T-helper 2 cell treated with Interferon-gamma antibody and Interleukin-4, amounts not matched to agents 100 ng/mL and 5 ng/mL, for 36 hours (primary cell): ENCODE measurements at regions not wholly inside any gene's neighbourhood (a gene's known extent, or its start where the extent isn't known, plus 50 kb on each side); places are given as distances from the start of the nearest gene placed in this dataset.
"Not testable (repeated sequence)": the region's sequence is repeated elsewhere in the genome, so short reads cannot be mapped to it uniquely, and the experiment has no call there.

Source experiments
- intact Hi-C: fragments of 100-400 bp; cut with micrococcal nuclease; formaldehyde crosslinking; loops from one replicate; pipeline ENCODE4 v1.15.1; 2023

DNA sequence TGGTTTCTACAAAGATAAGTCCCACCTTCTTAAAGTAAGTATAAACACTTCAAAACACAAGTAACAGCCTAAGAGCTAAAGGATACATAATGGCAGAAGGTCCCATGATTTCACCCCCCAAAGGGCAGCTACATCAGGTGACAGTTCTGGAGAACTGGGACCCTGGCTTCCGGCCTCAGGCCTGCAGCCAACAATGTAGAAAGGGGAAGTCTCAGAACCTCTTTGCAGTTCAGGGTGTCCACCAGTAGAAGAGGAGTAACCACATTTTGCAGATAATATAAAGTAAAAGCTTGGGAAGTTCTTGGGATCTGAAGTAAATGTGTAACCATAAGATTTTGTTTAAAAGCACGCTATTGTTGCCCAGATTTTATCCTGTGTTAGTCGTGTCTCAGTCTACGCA lies 267.4 kb upstream of the VLDLR start:
- intact Hi-C loops: no loop called here

- intact Hi-C loops: no loop called here
Measured at GRCh38 chr9:2354856-2355696, 266.5 kb upstream of the VLDLR start.

- intact Hi-C loops: no loop called here
Measured at GRCh38 chr9:2355697-2355983, 265.9 kb upstream of the VLDLR start.

DNA sequence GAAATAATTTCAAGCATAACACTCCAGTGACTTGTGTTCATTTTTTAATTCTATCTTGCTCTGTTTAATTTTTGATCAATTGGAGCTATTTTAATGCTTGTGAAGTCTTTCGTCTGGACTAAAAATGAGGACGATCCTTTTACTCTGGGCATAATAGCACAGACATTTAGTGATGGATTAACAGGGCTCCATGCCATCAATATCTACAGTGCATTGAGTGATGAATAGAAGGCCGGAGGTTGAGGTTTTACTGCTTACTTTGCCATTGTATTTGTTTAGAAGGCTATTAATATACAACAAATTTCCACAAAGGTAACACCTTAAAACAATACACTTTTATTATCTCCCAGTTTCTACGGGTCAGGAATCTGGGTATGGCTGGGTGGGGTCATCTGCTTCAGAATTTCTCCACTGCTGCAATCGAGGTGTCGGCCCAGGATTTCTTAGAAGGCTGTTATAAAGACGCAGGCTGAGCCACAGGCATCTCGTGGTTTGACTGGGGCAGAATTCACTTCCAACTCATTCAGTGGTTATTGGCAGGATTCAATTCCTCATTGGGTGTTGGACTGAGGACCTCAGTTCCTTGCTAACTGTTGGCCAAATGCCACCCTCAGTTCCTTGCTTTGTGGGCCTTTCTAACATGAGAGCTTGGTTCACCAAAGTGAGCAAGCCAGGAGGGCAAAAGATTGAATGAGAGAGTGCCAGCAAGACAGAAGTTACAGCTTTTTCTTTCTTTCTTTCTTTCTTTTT lies 265.4 kb upstream of the VLDLR start:
- intact Hi-C loops: no loop called here

DNA sequence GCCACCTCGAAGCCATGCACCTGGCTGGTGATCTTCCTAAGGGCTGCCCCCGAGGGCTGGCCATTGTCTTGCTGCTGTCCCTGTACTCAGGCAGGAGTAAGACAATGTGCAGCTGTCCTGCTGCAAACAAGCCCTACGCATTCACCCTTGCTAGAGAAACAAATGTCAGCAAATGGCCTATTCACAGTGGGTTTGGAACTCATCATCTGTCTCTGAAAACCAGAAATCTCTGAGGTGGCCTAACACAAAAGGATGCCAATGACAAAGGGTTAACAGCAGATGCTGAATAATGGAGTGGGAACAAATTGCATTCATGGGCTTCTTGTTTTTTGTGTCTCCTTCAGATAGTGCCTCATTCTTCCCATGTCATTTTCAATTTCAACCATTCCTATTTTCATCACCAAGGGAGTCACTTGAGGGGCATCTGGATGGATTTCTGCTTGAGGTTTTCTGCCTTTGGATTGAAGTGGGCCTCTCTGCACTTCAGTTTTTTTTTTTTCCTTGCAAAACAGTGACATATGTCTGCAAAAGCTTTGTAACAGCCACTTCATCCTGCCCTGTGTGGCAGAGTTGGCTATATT lies 261.6 kb upstream of the VLDLR start:
- intact Hi-C loops: no loop called here

DNA sequence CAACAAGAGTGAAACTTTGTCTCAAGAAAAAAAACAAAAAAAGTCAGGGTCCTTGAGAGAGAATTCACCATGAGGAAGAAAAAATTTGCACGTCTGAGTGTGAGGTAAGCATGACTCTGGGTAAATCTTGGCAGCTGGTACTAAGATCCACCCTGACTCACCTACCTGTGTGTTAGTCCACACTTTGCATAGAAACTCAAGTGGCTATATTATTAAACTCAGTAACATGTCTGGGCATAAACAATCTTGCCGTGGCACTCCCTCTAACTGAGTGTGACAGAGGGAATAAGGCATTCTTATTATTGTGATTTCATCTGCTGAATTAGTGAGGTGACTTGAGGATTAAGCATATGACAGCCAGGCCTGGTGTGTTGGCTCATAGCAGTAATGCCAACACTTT lies 259.4 kb upstream of the VLDLR start:
- intact Hi-C loops: no loop called here

GRCh38 chr9:2363138-2363745 lies 258.3 kb upstream of the VLDLR start:
- intact Hi-C loops: no loop called here

DNA sequence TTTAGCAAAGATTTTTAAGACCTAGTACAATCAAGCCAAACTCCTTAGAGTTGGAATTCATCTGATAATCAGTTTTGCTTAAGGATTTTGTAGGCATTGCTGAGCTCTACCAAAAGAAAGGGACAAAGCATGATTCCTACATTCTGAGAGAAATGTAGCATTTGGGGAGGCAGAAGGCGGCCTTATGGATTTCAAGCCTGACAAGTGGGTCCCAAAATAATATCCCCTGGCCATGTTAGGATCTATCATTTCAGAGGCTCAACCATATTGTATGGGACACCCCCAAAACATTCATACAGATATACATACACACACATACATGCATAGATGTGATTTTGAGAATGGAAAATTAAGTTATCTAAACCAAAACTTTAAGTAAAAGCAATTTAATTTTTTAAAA lies 257.8 kb upstream of the VLDLR start:
- intact Hi-C loops: no loop called here

- intact Hi-C loops: no loop called here
Measured at GRCh38 chr9:2367970-2368369, 253.6 kb upstream of the VLDLR start.

GRCh38 chr9:2373648-2374047 lies 247.9 kb upstream of the VLDLR start:
- intact Hi-C loops: no loop called here

DNA sequence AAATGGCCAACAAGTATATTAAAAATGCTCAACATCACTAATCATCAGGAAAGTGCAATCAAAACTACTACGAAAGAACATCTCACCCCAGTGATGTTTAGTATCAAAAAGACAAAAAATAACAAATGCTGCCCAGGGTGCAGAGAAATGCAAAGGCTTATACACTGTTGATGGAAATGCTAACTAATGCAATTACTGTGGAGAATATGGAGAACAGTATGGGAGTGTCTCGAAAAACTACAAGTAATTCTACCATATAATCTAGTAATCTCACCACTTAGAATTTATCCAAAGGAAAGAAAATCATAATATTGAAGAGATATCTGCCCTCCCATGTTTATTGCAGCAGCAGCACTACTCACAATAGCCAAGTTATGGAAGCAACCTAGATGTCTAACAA lies 246.5 kb upstream of the VLDLR start:
- intact Hi-C loops: no loop called here

- intact Hi-C loops: no loop called here
Measured at GRCh38 chr9:2377117-2377516, 244.5 kb upstream of the VLDLR start.

DNA sequence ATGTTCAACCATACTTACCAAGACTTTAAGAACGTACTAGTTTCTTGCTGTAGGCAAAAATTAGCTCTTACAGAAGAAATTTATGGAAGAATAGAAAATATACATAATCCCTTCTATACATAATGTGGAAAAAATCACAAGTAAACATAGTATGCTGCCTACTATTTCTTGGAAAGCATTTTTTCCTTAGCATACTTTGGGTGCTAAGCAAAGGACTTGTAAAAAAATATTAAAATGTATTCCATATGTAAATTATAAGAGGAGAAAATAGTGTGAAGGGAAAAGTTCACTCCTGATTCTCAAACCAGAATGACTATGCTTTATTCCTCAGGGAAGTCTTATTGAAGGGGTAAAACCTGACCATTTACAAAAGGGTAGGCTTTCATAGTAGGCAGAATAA lies 243.8 kb upstream of the VLDLR start:
- intact Hi-C loops: no loop called here

- intact Hi-C loops: no loop called here
Measured at GRCh38 chr9:2378266-2378665, 243.3 kb upstream of the VLDLR start.

- intact Hi-C loops: no loop called here
Measured at GRCh38 chr9:2378816-2379215, 242.8 kb upstream of the VLDLR start.

GRCh38 chr9:2384741-2385140 lies 236.8 kb upstream of the VLDLR start:
- intact Hi-C loops: no loop called here

- intact Hi-C loops: no loop called here
Measured at GRCh38 chr9:2385746-2386145, 235.8 kb upstream of the VLDLR start.

DNA sequence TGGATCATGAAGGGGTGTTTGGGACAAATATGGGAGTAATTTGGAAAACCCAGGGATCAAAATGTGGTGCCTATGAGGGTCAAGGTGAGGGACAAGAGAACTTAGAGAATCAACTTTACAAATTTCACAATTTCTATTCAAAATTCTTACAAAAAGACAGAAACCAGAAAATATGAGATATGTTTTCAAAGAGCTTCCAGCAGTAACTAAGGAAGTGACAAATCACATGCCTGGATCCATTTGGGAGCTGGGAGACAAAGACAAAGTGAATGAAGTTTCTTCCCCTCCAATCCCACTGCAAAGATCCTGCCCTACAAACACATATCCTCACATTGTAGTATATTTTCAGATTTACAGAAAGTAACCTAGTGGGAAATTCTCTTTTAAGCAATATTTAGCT lies 235.0 kb upstream of the VLDLR start:
- intact Hi-C loops: no loop called here

DNA sequence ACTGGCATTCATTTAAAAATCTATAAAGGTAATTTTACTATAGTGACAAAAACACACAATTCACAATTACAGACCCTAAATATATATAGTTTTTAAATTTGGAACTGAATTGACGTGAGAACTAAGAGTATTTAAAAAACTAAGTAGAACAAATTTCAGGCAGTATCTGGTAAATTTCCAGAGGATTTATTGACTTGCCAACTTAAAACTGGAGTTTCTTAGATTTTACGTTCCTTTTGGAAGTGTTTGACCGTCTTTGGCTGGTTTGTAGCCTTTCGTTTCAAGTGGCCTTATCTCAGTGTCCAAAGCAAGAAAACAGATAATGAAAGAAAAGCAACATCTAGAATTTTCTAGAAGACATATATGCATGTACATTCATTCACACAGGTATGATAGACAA lies 234.4 kb upstream of the VLDLR start:
- intact Hi-C loops: no loop called here

DNA sequence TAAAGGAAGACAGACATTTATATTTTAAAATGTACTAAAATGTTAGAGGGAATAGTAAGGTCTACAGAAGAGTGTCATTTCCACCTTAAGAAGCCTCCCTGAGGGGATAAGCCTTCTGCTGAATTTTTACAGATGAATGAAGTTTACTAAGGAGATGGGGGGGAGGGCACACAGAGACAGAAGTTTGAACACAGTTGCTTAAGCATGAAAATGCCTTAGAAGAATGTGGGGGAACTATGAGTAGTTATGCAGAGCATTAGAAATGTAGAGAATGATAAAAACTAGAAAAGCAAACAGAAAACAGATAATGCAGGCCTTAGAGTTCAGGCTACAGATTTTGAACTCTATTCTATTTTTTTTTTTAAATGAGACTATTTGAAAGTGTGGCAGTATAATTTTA lies 232.2 kb upstream of the VLDLR start:
- intact Hi-C loops: no loop called here

DNA sequence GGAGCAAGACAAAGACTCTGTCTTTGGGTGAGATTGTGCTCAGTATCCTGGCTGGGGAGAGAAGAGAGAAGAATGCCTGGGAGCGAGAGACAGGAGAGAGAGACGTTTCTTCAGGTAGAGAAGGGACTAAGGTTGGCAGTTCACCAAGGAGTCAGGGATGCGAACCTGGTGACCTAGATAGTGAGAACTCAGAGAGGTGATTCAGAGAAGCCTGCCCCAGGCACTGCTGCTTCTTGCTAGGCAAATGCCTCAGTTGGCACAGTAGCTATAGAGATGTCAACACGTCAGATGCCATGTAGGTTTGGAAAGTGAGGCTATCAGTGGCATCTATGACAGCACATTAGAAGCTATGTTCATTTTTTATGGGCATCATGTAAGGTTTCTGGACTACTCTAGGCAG lies 231.6 kb upstream of the VLDLR start:
- intact Hi-C loops: no loop called here

- intact Hi-C loops: not testable (repeated sequence)
Measured at GRCh38 chr9:2391509-2392132, 230.0 kb upstream of the VLDLR start.
